Activated naive CD8-positive, alpha-beta T cell treated with anti-CD3 and anti-CD28 coated beads, Interleukin-2, amount 50 U/mL, for 24 hours (primary cell): ENCODE measurements at regions not wholly inside any gene's neighbourhood (a gene's known extent, or its start where the extent isn't known, plus 50 kb on each side); places are given as distances from the start of the nearest gene placed in this dataset.

Source experiments
- ATAC-seq: fragments of 150-1000 bp; cut with Tn5 transposase; one replicate; pipeline ENCODE4 v1.10.0; 2021
- DNase-seq: peaks from one replicate; pipeline ENCODE4 v3.0.0; 2021
- H3K27ac Mint-ChIP-seq: one replicate; pipeline ENCODE4 v1.8.0; 2021; ENCODE audit warnings: mild to moderate bottlenecking, mixed read lengths
- H3K27me3 Mint-ChIP-seq: one replicate; pipeline ENCODE4 v1.8.0; 2021; ENCODE audit warnings: mixed read lengths
- H3K36me3 Mint-ChIP-seq: one replicate; pipeline ENCODE4 v1.8.0; 2021; ENCODE audit warnings: low read depth, mixed read lengths
- H3K4me1 Mint-ChIP-seq: one replicate; pipeline ENCODE4 v1.8.0; 2021; ENCODE audit warnings: mixed read lengths
- H3K4me3 Mint-ChIP-seq: one replicate; pipeline ENCODE4 v1.8.0; 2021; ENCODE audit warnings: mild to moderate bottlenecking, moderate library complexity, mixed read lengths
- H3K9me3 Mint-ChIP-seq: one replicate; pipeline ENCODE4 v1.8.0; 2021; ENCODE audit warnings: mixed read lengths

DNA sequence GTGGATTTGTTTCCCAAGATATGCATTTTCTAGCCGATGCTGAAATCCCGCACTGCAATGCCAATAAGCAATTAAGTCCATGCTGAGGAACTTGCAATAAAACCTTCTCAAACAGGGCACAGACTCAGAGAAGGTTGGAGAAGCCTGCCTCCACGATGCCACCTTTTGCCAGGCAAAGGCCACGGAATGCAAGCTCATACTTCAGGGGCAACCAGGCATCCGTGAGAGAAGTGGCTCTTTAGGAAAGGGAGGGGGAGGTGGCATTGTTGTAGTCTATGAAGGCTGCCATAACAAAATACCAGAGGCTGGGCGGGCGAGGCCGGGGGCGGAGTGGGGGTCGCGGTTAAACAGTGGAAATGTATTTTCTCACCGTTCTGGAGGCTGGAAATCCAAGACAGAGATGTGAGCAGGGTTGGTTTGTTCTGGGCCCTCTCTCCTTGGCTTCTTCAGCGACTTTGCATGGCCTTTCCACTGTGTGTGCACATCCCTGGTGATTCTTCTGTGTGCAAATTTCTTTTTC, 689.5 kb downstream of the VRK1 start:
- Mint-ChIP-seq H3K27ac (no peak overlapping the region), H3K4me1 (peaks cover 3% of the 10 kb centered on the region), H3K36me3 (peaks cover 1% of the 10 kb centered on the region), H3K4me3 (no peak overlapping the region), H3K27me3 (no peaks in the 10 kb centered on the region), H3K9me3 (no peaks in the 10 kb centered on the region)
- DNase-seq (no peak), ATAC-seq (no peak)

- DNase-seq (no peak), ATAC-seq (no peak)
- no peaks in the 10 kb centered on the region for H3K36me3 Mint-ChIP-seq
- H3K4me3 Mint-ChIP-seq: no peak overlapping the region
- peaks cover 3% of the 10 kb centered on the region for H3K4me1 Mint-ChIP-seq
- H3K27ac Mint-ChIP-seq: no peak overlapping the region
- no peaks in the 10 kb centered on the region for H3K27me3 Mint-ChIP-seq
- H3K9me3 Mint-ChIP-seq: peaks cover 15% of the 10 kb centered on the region
Measured at GRCh38 chr14:97489750-97490149, 692.6 kb downstream of the VRK1 start.

- Mint-ChIP-seq H3K9me3 (peaks cover 15% of the 10 kb centered on the region), H3K27me3 (no peaks in the 10 kb centered on the region), H3K4me3 (no peak overlapping the region), H3K36me3 (no peaks in the 10 kb centered on the region), H3K4me1 (peaks cover 3% of the 10 kb centered on the region), H3K27ac (no peak overlapping the region)
- no peak for ATAC-seq
- no peak for DNase-seq
Measured at GRCh38 chr14:97490521-97491070, 693.4 kb downstream of the VRK1 start.

- Mint-ChIP-seq H3K4me3 (no peak overlapping the region), H3K4me1 (peaks cover 3% of the 10 kb centered on the region), H3K36me3 (no peaks in the 10 kb centered on the region), H3K9me3 (peaks cover 15% of the 10 kb centered on the region), H3K27me3 (no peaks in the 10 kb centered on the region), H3K27ac (no peak overlapping the region)
- no peak for ATAC-seq
- DNase-seq: no peak
Measured at GRCh38 chr14:97491697-97492096, 694.5 kb downstream of the VRK1 start.

- ATAC-seq: no peak
- H3K4me1 Mint-ChIP-seq: no peaks in the 10 kb centered on the region
- no peaks in the 10 kb centered on the region for H3K36me3 Mint-ChIP-seq
- no peak for DNase-seq
- no peak overlapping the region for H3K4me3 Mint-ChIP-seq
- no peaks in the 10 kb centered on the region for H3K27me3 Mint-ChIP-seq
- no peak overlapping the region for H3K27ac Mint-ChIP-seq
- no peaks in the 10 kb centered on the region for H3K9me3 Mint-ChIP-seq
Measured at GRCh38 chr14:97499790-97500481, 702.8 kb downstream of the VRK1 start.

- ATAC-seq: no peak
- DNase-seq: no peak
- H3K9me3 Mint-ChIP-seq: peaks cover 18% of the 10 kb centered on the region
- no peaks in the 10 kb centered on the region for H3K4me1 Mint-ChIP-seq
- no peak overlapping the region for H3K27ac Mint-ChIP-seq
- no peak overlapping the region for H3K4me3 Mint-ChIP-seq
- H3K36me3 Mint-ChIP-seq: peaks cover 6% of the 10 kb centered on the region
- H3K27me3 Mint-ChIP-seq: no peaks in the 10 kb centered on the region
Measured at GRCh38 chr14:97506626-97507025, 709.4 kb downstream of the VRK1 start.

GRCh38 chr14:97513891-97514290, 716.7 kb downstream of the VRK1 start:
- no peak overlapping the region for H3K4me3 Mint-ChIP-seq
- ATAC-seq (no peak), DNase-seq (no peak)
- H3K27me3 Mint-ChIP-seq: no peaks in the 10 kb centered on the region
- H3K27ac Mint-ChIP-seq: no peak overlapping the region
- peaks cover 3% of the 10 kb centered on the region for H3K36me3 Mint-ChIP-seq
- H3K9me3 Mint-ChIP-seq: peaks cover 11% of the 10 kb centered on the region
- H3K4me1 Mint-ChIP-seq: no peaks in the 10 kb centered on the region

GRCh38 chr14:97517566-97518234, 720.5 kb downstream of the VRK1 start:
- no peak overlapping the region for H3K27ac Mint-ChIP-seq
- no peak for DNase-seq
- no peak overlapping the region for H3K4me3 Mint-ChIP-seq
- H3K27me3 Mint-ChIP-seq: no peaks in the 10 kb centered on the region
- ATAC-seq: no peak
- H3K4me1 Mint-ChIP-seq: no peaks in the 10 kb centered on the region
- peaks cover 6% of the 10 kb centered on the region for H3K9me3 Mint-ChIP-seq
- no peaks in the 10 kb centered on the region for H3K36me3 Mint-ChIP-seq

DNA sequence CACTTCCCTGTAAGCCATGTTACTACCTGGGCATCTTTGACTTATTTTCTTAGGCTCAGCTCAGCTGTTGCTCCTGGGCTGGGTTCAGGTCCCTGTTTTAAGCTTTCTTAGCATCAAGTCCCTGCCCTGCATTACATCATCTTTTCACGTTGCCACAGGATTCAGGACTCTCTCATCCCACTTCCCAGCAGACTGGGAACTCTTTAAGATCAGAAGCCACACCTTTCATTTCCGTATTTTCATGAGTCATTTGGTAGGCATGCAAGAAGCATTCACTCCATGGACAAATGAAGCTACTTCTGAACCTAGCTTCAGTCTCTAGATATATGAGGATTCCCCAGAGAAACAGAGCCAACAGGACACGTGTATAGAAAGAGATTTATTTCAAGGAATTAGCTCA, 726.8 kb downstream of the VRK1 start:
- no peak overlapping the region for H3K4me3 Mint-ChIP-seq
- no peak for ATAC-seq
- H3K27me3 Mint-ChIP-seq: no peaks in the 10 kb centered on the region
- H3K27ac Mint-ChIP-seq: no peak overlapping the region
- peaks cover 14% of the 10 kb centered on the region for H3K4me1 Mint-ChIP-seq
- no peaks in the 10 kb centered on the region for H3K36me3 Mint-ChIP-seq
- H3K9me3 Mint-ChIP-seq: peaks cover 7% of the 10 kb centered on the region
- no peak for DNase-seq

GRCh38 chr14:97524589-97525319, 727.6 kb downstream of the VRK1 start:
- H3K9me3 Mint-ChIP-seq: peaks cover 7% of the 10 kb centered on the region
- peaks cover 14% of the 10 kb centered on the region for H3K4me1 Mint-ChIP-seq
- no peaks in the 10 kb centered on the region for H3K27me3 Mint-ChIP-seq
- ATAC-seq (no peak), DNase-seq (no peak)
- H3K4me3 Mint-ChIP-seq: no peak overlapping the region
- H3K27ac Mint-ChIP-seq: no peak overlapping the region
- H3K36me3 Mint-ChIP-seq: no peaks in the 10 kb centered on the region

DNA sequence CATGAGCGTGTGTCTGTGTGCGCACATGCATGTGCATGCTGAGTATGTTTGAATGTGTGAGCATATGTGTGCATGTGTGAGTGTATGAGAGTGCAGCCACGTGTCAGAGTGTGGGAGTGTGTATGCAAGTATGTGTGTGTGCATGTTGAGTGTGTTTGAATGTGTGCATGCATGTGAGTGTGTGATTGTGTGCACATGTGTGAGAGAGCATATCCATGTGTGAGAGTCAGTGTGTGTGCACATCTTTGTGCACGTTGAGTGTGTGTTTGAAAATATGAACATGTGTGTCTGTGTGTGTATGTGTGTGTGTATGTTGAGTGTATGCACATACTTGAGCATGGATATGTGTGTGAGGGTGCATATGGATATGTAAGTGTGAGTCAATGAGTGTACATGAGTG, 730.8 kb downstream of the VRK1 start:
- no peaks in the 10 kb centered on the region for H3K36me3 Mint-ChIP-seq
- DNase-seq: no peak
- no peaks in the 10 kb centered on the region for H3K9me3 Mint-ChIP-seq
- H3K4me3 Mint-ChIP-seq: no peak overlapping the region
- no peak overlapping the region for H3K27ac Mint-ChIP-seq
- H3K27me3 Mint-ChIP-seq: no peaks in the 10 kb centered on the region
- ATAC-seq: no peak
- H3K4me1 Mint-ChIP-seq: peaks cover 14% of the 10 kb centered on the region

DNA sequence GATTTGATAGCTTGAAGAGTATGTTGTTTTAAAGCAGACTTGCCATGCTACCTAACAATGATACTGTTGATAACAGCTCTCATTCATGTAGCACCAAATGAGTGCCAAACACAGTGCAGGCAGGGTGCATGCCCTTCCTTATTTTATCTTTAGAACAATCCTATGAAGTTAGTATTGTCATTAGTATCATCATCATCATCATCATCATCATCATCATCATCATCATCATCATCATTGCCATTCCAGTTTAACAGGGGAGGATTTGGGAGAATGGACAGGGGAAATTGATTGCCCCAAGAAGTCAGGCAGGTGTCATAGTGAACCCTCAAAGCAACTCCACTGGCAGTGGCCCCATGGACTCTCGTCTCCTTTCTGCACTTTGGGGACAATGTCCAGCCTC, 734.9 kb downstream of the VRK1 start:
- Mint-ChIP-seq H3K36me3 (no peaks in the 10 kb centered on the region), H3K4me1 (no peaks in the 10 kb centered on the region), H3K9me3 (no peaks in the 10 kb centered on the region), H3K4me3 (no peak overlapping the region), H3K27me3 (no peaks in the 10 kb centered on the region), H3K27ac (no peak overlapping the region)
- DNase-seq: no peak
- no peak for ATAC-seq

- no peak for ATAC-seq
- no peaks in the 10 kb centered on the region for H3K27me3 Mint-ChIP-seq
- no peak overlapping the region for H3K27ac Mint-ChIP-seq
- no peak overlapping the region for H3K4me3 Mint-ChIP-seq
- H3K9me3 Mint-ChIP-seq: no peaks in the 10 kb centered on the region
- no peaks in the 10 kb centered on the region for H3K4me1 Mint-ChIP-seq
- DNase-seq: no peak
- no peaks in the 10 kb centered on the region for H3K36me3 Mint-ChIP-seq
Measured at GRCh38 chr14:97536421-97536820, 739.2 kb downstream of the VRK1 start.

GRCh38 chr14:97538749-97539410, 741.7 kb downstream of the VRK1 start:
- Mint-ChIP-seq H3K27ac (peak overlapping the region; percentile 10), H3K9me3 (no peaks in the 10 kb centered on the region), H3K27me3 (no peaks in the 10 kb centered on the region), H3K36me3 (no peaks in the 10 kb centered on the region), H3K4me3 (no peak overlapping the region), H3K4me1 (peaks cover 9% of the 10 kb centered on the region)
- ATAC-seq: peak; percentile 40
- no peak for DNase-seq
